ENCODE measurements at regions not wholly inside any gene's neighbourhood (a gene's known extent, or its start where the extent isn't known, plus 50 kb on each side); places are given as distances from the start of the nearest gene placed in this dataset.

- TF ChIP-seq SIN3A (IDR thresholded peaks at IDR 0.05; ENCODE audit: borderline replicate concordance, insufficient read depth, low read length) (no peak), TAF1 (IDR thresholded peaks at IDR 0.05; ENCODE audit: borderline replicate concordance, insufficient read depth, low read length) (no peak), POLR2AphosphoS5 (IDR thresholded peaks at IDR 0.05; ENCODE audit: low read depth, low read length) (no peak), REST (IDR thresholded peaks at IDR 0.05; ENCODE audit: insufficient read depth in 1 of 2, low read depth in 2 of 2, low read length in 2 of 2) (no peak)
Measured at GRCh38 chr18:39701055-39701783, 2135.6 kb upstream of the CELF4 start.

All from PFSK-1 (cell line).